Stimulated activated CD8-positive, alpha-beta memory T cell treated with anti-CD3 and anti-CD28 coated beads, Interleukin-4, amount 100 ng/mL, for 1 hour (primary cell): ENCODE measurements at regions not wholly inside any gene's neighbourhood (a gene's known extent, or its start where the extent isn't known, plus 50 kb on each side); places are given as distances from the start of the nearest gene placed in this dataset.
A peak's percentile ranks its signal among the peaks of the same experiment; 100 is the strongest.

ENCODE experiments used
- DNase-seq, 2 donors: peaks; one replicate each; pipeline ENCODE4 v3.0.0-alpha.2; 2020; ENCODE audit warnings: low read depth in 2 of 2, low spot score in 1 of 2

- no peak for DNase-seq
Observed at GRCh38 chr1:234686035-234686434, 76.1 kb upstream of the IRF2BP2 start.

DNA sequence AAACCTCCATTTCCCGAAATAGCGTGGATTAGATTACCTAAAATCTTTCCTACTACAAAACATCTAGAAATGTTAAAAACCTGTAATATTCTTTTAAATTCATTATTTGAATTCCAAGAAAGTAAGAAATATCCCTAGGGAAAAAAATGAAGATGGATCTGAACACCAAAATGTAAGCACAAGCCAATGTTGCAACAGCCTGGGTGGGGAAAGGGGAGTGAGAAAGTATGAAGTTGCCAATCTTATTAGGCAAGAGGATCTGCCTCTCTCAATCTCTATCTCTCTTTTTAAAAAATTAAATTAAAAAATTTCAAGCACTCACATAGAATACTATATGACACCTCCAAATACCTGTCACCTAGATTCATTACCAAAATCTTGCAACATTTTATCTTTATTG, 74.9 kb upstream of the IRF2BP2 start:
- DNase-seq, result no peak

DNA sequence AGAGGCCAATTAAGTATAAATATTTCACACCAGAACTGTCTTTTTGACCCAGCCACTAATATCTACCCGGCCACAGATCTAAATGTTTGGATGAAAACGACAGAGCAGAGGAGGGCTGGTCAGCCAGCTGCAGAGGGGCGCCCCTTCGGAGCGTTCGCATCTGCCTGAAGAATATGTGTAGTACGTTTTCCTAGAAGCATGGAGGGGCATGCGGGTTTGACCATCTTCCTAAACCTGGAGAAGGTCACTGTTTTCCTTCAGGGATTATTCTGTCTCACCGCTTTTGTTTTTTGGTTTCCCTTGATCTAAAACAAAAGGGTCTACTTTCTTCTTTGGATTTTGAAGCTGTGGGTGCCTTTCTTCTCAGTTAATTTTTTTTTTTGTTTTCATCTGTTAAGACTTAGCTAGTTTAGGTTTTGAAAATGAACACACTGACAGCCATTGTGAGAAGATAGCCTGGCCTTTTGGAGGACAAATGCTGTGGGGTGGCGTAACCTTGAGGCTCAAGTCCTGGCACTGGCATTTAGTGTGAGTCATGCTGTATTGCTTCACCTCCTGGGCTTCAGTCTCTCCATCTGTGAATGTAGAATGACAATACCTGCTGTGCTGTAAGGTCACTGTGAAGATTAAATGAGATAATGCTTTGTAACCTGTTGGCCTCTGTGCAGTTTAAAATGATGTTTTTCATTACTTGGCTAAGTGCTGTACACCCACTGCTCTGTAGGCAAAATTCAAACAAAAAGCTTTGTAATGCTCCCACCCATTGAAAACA, 74.1 kb upstream of the IRF2BP2 start:
- DNase-seq, result no peak

DNA sequence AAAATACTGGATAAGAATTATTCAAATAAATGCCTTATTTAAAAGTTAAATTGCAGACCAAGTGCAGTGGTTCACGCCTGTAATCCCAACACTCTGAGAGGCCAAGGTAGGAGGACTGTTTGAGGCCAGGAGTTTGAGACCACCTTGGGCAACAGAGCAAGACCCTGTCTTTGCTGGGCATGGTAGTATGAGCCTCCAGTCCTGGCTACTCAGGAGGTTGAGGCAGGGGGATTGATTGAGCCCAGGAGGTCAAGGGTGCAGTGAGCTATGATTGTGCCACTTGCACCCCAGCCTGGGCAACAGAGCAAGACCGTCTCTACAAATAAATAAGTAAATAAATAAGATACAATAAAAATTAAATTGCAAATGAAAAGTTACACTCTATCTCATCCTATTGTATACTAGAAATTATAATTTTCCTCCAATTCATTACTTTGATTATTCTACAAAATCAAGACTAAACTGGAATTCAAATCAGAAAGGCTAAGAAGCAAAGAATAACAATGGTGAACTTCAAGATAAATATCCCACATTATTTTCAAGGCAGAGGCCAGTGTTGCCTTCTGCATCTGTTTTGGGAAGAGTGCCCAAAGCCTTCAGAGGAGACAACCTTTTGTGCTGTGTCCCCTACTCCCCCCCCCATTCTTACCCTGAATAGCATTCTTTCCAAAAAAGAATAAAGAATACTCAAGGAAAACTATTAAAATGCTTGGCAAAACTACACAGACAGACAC, 73.3 kb upstream of the IRF2BP2 start:
- DNase-seq, result no peak

DNA sequence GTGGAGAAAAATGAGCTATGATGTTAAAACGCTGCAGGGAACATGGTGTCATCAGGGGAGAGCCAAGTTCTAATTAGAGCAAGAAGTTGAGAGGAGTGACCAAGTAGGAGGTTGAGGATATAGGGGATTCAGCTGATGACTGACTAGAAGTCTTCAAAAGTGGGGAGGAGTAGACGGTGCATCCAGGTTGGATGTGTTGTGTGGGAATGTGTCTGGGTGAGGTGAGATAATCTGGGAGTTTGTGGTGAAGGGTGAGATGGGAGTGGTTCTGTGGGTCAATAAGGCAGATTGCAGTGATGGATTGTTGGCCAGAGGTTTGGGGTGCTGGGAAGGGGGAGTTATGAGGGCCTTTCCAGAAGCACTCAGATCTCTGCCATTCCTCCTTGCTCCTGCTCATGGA, 72.0 kb upstream of the IRF2BP2 start:
- no peak for DNase-seq

DNA sequence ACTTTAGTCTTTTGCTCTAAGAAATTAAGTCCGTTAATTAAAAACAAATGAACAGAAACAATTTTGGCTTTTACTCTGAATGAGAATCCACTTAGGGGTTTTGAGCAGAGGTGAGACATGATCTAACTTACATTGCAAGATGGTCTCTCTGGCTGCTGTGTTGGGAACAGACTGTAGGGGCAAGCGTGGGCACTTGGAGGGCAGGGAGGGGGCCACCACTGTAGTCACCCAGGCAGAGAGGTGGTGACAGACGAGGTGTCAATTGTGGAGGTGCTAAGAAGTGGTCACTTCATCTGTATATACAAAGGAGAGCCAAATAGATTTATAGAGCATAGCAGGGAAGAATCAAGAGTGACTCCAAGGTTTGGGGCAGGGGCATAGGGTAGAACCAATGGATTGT, 71.1 kb upstream of the IRF2BP2 start:
- DNase-seq, result no peak

- DNase-seq, result no peak
Observed at GRCh38 chr1:234680331-234680904, 70.4 kb upstream of the IRF2BP2 start.

DNA sequence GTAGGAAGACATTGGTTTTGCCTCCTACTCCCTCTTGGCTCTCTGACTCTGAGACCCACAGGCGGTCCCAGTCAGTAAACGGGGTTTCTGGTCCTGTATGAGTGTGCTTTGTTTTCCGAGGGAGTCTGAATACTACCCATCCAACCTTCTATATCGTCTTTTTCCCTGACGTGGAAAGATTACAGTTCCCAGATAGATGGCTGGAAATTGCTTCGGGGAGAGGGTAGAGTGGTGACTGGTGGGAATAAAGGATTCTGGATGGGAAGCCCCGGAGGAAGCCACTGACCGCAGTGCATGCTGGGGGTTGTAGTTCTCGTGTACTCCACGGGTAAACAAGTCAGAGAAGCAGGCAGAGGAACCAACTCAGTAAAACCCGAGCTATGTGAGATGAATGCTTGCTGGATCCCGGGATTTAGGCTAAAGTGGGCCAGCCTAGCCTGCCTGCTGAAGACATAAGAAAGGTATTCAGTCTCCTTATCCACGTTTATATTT, 66.2 kb upstream of the IRF2BP2 start:
- DNase-seq, result peak; percentile 14 to 21

- DNase-seq, result no peak
Observed at GRCh38 chr1:234675572-234675971, 65.6 kb upstream of the IRF2BP2 start.

DNA sequence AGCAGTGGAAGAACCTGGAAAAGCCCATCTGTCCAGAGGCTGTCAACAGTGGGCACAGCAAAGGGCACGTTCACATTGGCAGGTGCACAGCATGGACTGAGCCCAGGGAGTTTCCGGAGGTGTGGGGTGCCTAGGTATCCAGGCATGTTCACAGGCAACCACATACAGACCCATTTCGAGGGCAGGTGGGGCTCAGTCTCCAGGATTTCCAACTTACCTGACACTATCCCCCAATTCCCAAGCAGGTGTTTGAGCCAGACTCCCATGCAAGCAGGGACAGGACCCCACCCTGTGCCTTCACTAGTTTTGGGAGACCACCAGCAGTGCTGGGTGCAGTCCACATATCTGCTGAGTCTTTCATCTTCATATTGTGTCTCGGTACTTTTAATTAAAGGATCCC, 65.0 kb upstream of the IRF2BP2 start:
- no peak for DNase-seq

DNA sequence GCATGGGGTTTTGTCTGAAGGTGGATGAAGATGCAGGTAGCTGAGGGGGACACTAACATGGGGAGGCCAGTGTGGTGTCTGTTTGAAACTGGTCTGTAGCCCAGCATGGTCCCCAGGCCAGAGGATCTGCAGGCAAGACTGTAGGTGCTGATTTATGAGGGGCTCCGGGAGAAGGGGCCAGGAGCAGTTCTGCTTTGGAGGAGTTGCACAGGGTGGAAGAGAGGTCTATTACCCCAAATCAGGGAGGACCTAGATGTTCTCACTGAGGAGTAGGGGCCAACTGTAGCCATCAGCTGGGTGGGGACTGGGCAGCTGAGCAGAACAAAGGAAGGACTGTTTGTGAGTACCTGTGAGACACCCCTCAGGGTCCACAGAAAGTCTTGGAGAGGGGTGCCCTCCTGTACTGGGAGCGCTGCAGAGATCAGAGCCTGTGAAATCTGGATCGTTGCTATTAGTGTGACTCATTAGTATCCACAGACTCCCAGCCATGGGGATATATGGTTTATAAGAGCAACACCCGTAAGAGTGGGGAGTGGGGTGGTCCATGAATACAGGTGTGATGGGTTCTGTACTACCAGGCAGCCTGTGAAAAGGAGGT, 64.3 kb upstream of the IRF2BP2 start:
- DNase-seq, result no peak

DNA sequence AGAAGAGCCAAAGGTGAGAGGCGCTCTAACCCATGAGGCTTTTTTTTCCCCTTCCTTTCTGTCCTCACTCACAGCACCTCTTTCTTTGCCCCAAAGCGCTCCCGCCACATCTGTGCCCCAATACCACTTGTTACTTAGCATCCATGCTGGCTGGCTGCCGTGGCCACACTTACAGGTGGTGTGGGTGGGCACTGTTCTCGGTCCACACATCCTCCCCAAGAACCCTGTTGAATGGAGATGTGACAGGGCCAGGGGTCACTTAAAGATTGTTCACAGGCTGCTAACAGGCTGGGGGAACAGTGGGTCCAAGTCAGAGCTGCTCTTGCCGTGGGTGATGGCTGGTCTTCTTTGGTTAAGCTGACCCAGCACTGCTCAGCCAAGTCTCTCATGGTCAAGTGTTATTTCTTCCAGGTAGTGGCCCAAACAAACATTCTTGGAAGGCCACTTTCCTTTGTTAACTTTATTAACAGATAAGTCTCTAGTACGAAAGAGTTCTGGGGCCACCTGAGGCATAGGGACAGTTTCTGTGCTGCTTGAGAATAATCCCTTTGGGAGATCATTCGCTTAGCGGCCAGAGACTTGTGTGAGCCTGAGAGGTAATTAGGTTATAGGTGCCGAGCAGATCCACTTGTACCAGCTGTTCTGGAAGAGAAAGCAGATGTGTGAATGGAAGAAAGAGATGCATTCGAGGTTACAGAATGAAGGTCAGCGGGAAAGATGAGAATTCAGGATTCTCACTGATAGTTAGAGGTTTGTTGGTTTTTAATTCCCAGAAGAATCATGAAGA, 62.6 kb upstream of the IRF2BP2 start:
- DNase-seq, result no peak

- no peak for DNase-seq
Observed at GRCh38 chr1:234670967-234671626, 61.1 kb upstream of the IRF2BP2 start.

- DNase-seq, result no peak
Observed at GRCh38 chr1:234669499-234669898, 59.5 kb upstream of the IRF2BP2 start.

GRCh38 chr1:234668577-234668955, 58.6 kb upstream of the IRF2BP2 start:
- DNase-seq, result no peak

GRCh38 chr1:234667600-234668576, 57.9 kb upstream of the IRF2BP2 start:
- no peak for DNase-seq

- DNase-seq, result no peak
Observed at GRCh38 chr1:234666761-234667160, 56.8 kb upstream of the IRF2BP2 start.

GRCh38 chr1:234665975-234666605, 56.1 kb upstream of the IRF2BP2 start:
- DNase-seq, result no peak

- DNase-seq, result no peak
Observed at GRCh38 chr1:234662148-234662547, 52.2 kb upstream of the IRF2BP2 start.
